ENCODE measurements at regions not wholly inside any gene's neighbourhood (a gene's known extent, or its start where the extent isn't known, plus 50 kb on each side); places are given as distances from the start of the nearest gene placed in this dataset.
"Not testable (repeated sequence)": the region's sequence is repeated elsewhere in the genome, so short reads cannot be mapped to it uniquely, and the experiment has no call there.

- no peak overlapping the region for H3K4me3 ChIP-seq
- DNase-seq: no peak
- H3K27me3 ChIP-seq: no peaks in the 10 kb centered on the region
- no peak overlapping the region for H3K27ac ChIP-seq
- ATAC-seq (ENCODE audit: low FRiP score in 2 of 2): no peak
- no peaks in the 10 kb centered on the region for H3K9me3 ChIP-seq
- no peak for TF ChIP-seq POLR2A (IDR thresholded peaks at IDR 0.05)
- no peaks in the 10 kb centered on the region for H3K4me1 ChIP-seq
- 53 to 62% methylated on average over 8 of the region's 8 CpGs for WGBS, 2 donors
- H3K36me3 ChIP-seq: no peaks in the 10 kb centered on the region
Observed at GRCh38 chr10:45136256-45136655, 135.5 kb downstream of the ZNF22 start.

DNA sequence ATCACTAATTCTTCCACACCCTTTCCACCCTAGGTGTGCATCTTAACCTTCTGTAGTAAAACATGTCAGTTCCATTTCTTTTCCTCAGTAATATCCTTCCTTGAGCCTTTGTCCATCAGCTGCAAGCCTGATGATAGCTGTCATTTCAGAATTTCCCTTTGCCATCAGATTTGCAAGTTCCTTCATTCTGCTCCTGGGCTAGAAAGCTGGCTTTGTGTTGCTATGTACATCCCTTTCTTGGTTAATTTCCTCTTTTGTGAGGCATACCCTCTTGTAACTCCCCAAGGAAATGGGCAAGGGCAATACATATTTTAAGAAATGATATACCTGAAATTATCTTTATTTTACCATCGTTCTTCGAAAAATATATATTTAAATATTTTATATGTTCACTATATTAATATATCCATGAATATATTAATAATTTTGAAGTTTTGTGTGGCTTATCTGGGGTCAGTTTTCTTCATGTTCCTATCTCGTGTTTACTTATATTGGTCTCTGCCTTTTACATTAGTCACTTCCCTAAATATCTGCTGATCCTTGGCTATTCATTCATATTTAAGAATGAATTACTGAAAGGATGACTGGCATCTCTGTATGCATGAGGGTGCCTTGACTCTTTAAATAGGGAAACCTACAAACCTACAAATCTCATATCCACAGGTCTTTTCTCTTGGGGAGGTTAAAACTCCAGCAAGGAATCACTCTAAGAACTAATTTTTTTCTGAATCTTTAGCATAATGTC lies 143.8 kb downstream of the ZNF22 start:
- Histone ChIP-seq H3K4me3 (no peak overlapping the region), H3K27ac (no peak overlapping the region), H3K9me3 (no peaks in the 10 kb centered on the region), H3K4me1 (no peaks in the 10 kb centered on the region), H3K36me3 (no peaks in the 10 kb centered on the region), H3K27me3 (no peaks in the 10 kb centered on the region)
- no peak for DNase-seq
- no peak for TF ChIP-seq EP300 (IDR thresholded peaks at IDR 0.05)
- TF ChIP-seq POLR2AphosphoS5 (IDR thresholded peaks at IDR 0.05): no peak
- TF ChIP-seq CTCF (IDR thresholded peaks at IDR 0.05): no peak
- no peak for TF ChIP-seq POLR2A (IDR thresholded peaks at IDR 0.05)
- whole genome bisulfite sequencing, 2 donors: 83 to 84% methylated on average over 3 of the region's 3 CpGs
- ATAC-seq (ENCODE audit: low FRiP score in 2 of 2): no peak

DNA sequence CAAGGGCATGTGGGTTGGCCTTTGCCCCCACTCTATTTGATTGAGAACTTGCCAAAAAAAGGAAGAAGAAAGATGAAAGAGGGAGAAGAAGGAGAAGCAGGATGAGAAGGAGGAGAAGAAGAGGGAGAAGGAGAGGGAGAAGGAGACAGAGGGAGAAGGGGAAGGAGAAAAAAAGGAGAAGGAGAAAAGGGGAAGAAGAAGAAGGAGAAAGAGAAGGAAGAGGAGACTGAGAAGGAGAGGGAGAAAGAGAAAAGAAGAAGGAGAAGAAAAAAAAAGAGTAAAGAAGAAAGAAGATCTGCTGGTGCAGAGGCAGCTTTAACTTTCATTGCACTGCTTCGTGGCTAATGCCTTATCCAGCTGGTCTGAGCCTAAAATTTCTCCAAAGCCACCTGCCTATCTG lies 144.4 kb downstream of the ZNF22 start:
- H3K36me3 ChIP-seq; DNase-seq; ATAC-seq (ENCODE audit: low FRiP score in 2 of 2); H3K4me1 ChIP-seq; H3K27ac ChIP-seq; H3K27me3 ChIP-seq; H3K9me3 ChIP-seq; H3K4me3 ChIP-seq: not testable (repeated sequence)
- 76 to 82% methylated on average over 1 of the region's 1 CpG for WGBS, 2 donors

DNA sequence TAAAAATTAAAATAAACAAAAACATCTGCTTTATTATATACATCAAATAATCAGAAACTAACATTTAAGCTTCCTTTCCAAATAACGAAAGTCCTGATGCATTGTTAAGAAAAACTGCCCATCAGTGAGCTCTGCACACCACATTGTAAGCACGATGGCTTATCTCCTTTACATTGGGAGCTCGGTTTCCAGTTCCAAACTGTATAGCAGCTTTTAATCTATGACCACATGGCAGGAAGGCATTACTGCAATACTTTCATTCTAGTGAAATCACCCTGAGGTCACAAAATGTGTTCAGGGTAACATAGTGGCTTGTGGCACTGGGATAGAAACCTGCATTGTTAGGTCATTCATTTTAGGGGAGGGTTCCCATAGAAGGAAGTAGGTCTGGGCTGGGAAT lies 146.3 kb downstream of the ZNF22 start:
- TF ChIP-seq POLR2A (IDR thresholded peaks at IDR 0.05): no peak
- no peak for TF ChIP-seq EP300 (IDR thresholded peaks at IDR 0.05)
- no peak for TF ChIP-seq POLR2AphosphoS5 (IDR thresholded peaks at IDR 0.05)
- TF ChIP-seq CTCF (IDR thresholded peaks at IDR 0.05): no peak
- Histone ChIP-seq H3K27me3 (no peaks in the 10 kb centered on the region), H3K27ac (no peak overlapping the region), H3K4me3 (no peak overlapping the region), H3K4me1 (no peaks in the 10 kb centered on the region), H3K9me3 (no peaks in the 10 kb centered on the region), H3K36me3 (no peaks in the 10 kb centered on the region)
- 44 to 49% methylated on average over 3 of the region's 3 CpGs for WGBS, 2 donors
- DNase-seq (no peak), ATAC-seq (ENCODE audit: low FRiP score in 2 of 2) (no peak)

- ATAC-seq (ENCODE audit: low FRiP score in 2 of 2): peak in 1 of 2 donors; percentile 41
- TF ChIP-seq CTCF (IDR thresholded peaks at IDR 0.05): no peak
- TF ChIP-seq EP300 (IDR thresholded peaks at IDR 0.05): no peak
- TF ChIP-seq POLR2AphosphoS5 (IDR thresholded peaks at IDR 0.05): no peak
- TF ChIP-seq POLR2A (IDR thresholded peaks at IDR 0.05): no peak
- Histone ChIP-seq H3K9me3 (no peaks in the 10 kb centered on the region), H3K27ac (no peak overlapping the region), H3K27me3 (no peaks in the 10 kb centered on the region), H3K4me1 (no peaks in the 10 kb centered on the region), H3K36me3 (no peaks in the 10 kb centered on the region), H3K4me3 (no peak overlapping the region)
- WGBS, 2 donors: 89% methylated on average over 8 of the region's 9 CpGs
- no peak for DNase-seq
Observed at GRCh38 chr10:45150997-45151396, 150.3 kb downstream of the ZNF22 start.

Measured in upper lobe of left lung (tissue), 6 donors.